ENCODE measurements at regions not wholly inside any gene's neighbourhood (a gene's known extent, or its start where the extent isn't known, plus 50 kb on each side); places are given as distances from the start of the nearest gene placed in this dataset.

- TF ChIP-seq, protein P1, sequence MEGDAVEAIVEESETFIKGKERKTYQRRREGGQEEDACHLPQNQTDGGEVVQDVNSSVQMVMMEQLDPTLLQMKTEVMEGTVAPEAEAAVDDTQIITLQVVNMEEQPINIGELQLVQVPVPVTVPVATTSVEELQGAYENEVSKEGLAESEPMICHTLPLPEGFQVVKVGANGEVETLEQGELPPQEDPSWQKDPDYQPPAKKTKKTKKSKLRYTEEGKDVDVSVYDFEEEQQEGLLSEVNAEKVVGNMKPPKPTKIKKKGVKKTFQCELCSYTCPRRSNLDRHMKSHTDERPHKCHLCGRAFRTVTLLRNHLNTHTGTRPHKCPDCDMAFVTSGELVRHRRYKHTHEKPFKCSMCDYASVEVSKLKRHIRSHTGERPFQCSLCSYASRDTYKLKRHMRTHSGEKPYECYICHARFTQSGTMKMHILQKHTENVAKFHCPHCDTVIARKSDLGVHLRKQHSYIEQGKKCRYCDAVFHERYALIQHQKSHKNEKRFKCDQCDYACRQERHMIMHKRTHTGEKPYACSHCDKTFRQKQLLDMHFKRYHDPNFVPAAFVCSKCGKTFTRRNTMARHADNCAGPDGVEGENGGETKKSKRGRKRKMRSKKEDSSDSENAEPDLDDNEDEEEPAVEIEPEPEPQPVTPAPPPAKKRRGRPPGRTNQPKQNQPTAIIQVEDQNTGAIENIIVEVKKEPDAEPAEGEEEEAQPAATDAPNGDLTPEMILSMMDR (conservative IDR thresholded peaks at IDR 0.05): no peak
- no peak overlapping the region for H3K27ac ChIP-seq
Observed at GRCh38 chr7:41164440-41164839, 538.5 kb downstream of the INHBA start.

DNA sequence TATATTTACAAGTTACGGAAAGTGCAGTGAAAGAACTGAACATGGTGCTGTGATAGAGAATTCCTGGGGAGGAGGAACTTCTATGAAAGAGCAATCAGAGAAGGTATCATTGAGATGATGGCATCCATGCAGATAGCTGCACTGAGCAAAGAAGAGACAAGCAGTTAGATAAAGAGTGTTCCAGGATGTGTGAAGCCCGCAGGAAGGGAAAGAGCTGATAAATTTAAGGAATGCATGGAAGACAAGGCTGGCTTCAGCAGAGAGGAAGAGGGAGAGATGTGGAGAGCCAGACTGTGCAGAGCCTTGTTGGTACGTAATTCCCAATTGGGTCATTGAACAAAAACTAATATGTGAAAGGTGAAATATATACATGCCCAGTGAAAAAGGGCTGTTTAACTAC is 538.9 kb downstream of the INHBA start:
- H3K27ac ChIP-seq: no peak overlapping the region
- TF ChIP-seq, protein P1 (conservative IDR thresholded peaks at IDR 0.05): no peak

- TF ChIP-seq, protein P1 (conservative IDR thresholded peaks at IDR 0.05): no peak
- H3K27ac ChIP-seq: no peak overlapping the region
Observed at GRCh38 chr7:41162612-41163011, 540.3 kb downstream of the INHBA start.

DNA sequence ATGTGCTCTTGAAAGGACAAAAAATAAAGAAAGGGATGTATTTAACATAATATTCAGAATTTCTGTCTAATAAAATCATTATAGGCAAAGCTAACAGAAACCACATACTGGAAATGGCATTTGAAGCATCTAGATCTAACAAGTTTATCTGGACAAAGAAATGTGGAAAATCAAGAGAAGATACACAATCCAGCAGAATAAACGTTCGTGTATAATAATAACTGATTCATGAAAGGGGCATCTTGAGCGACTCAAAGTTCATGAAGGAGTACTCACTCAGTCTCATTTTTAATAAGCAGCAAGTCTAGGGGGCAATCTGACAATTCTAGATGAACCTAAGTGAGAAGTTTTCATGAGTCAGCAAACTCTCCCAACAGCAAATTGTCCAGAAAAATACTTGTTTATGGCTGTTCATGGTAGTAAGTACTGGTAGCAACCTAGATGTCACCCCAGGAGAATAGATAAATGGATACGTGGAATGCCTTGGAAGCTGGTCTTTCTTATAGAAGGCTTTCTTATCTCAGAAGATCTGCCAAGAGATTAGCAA is 541.8 kb downstream of the INHBA start:
- TF ChIP-seq, protein P1 (conservative IDR thresholded peaks at IDR 0.05): no peak
- H3K27ac ChIP-seq: no peak overlapping the region

GRCh38 chr7:41156268-41156667 is 546.6 kb downstream of the INHBA start:
- no peak overlapping the region for H3K27ac ChIP-seq
- TF ChIP-seq, protein P1 (conservative IDR thresholded peaks at IDR 0.05): no peak

- TF ChIP-seq, protein P1 (conservative IDR thresholded peaks at IDR 0.05): no peak
- no peak overlapping the region for H3K27ac ChIP-seq
Observed at GRCh38 chr7:41153268-41153667, 549.6 kb downstream of the INHBA start.

- no peak overlapping the region for H3K27ac ChIP-seq
- TF ChIP-seq, protein P1 (conservative IDR thresholded peaks at IDR 0.05): no peak
Observed at GRCh38 chr7:41152179-41152678, 550.7 kb downstream of the INHBA start.
